ENCODE measurements at regions not wholly inside any gene's neighbourhood (a gene's known extent, or its start where the extent isn't known, plus 50 kb on each side); places are given as distances from the start of the nearest gene placed in this dataset.

GRCh38 chr10:78745441-78745840 lies 323.3 kb upstream of the ZMIZ1 start:
- no peak for TF ChIP-seq CTCF (conservative IDR thresholded peaks at IDR 0.05 in 1 of 2, IDR thresholded peaks at IDR 0.05 in 1 of 2; ENCODE audit: extremely low read depth in 1 of 2, insufficient read depth in 1 of 2, low read depth in 1 of 2, low read length in 2 of 2)
- TF ChIP-seq EZH2 (IDR thresholded peaks at IDR 0.05; ENCODE audit: borderline replicate concordance, low read length), result no peak

All from mammary epithelial cell (primary cell).